ENCODE measurements at regions not wholly inside any gene's neighbourhood (a gene's known extent, or its start where the extent isn't known, plus 50 kb on each side); places are given as distances from the start of the nearest gene placed in this dataset.
"Not testable (repeated sequence)": the region's sequence is repeated elsewhere in the genome, so short reads cannot be mapped to it uniquely, and the experiment has no call there.

DNA sequence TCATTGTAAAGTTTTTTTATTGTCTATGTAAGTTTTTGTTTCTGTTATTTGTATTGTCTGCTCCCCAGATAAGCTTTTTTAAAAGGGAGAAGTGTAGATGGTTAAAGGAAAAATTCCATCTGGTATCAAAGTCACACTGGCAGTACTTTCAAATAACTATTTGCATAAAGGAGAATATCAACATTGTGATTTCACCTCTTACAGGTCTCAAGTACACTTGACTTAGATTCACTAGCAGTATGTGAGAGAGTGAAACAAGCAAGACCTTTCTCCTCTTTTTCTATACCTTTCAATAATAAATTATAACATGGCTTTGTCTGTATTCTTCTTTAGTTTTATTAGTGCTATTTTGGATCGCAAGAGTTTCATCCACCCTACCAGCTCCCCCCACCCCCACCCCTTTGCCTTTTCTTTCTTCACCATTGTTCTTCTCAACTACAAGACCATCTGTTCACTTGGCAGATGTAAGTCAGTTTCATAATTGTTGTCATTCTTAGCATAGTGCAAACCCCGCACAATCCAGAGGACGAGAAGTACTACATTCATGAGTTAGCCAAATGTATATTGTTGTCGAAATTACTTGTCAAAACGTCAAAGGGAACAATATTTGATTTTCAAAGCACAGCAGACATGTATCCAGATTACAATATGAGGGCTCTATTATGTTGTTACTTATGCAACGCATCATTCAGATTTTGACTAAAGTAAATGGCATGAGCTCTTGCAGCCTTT lies 602.7 kb upstream of the FLRT2 start:
- H3K4me3 ChIP-seq (ENCODE audit: low read depth, low read length), result no peak overlapping the region

DNA sequence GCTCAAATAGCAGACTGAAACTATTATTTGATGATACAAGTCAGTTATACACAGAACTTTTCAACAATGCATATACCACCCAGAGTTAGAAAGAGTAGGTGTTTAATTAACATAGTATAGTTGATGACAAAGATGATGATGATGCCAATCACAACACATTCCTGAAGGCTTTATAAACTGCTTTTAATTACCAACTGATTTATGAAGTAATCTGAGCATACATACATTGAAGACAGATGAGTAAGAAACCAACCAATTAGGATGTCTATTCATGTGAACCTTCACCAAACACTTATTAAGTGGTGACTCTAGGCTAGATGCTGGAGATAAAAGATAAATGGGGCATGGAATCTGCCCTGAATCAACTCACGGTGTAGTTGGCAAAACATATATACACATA lies 600.9 kb upstream of the FLRT2 start:
- H3K4me3 ChIP-seq (ENCODE audit: low read depth, low read length), result no peak overlapping the region
- TF ChIP-seq, protein P1, sequence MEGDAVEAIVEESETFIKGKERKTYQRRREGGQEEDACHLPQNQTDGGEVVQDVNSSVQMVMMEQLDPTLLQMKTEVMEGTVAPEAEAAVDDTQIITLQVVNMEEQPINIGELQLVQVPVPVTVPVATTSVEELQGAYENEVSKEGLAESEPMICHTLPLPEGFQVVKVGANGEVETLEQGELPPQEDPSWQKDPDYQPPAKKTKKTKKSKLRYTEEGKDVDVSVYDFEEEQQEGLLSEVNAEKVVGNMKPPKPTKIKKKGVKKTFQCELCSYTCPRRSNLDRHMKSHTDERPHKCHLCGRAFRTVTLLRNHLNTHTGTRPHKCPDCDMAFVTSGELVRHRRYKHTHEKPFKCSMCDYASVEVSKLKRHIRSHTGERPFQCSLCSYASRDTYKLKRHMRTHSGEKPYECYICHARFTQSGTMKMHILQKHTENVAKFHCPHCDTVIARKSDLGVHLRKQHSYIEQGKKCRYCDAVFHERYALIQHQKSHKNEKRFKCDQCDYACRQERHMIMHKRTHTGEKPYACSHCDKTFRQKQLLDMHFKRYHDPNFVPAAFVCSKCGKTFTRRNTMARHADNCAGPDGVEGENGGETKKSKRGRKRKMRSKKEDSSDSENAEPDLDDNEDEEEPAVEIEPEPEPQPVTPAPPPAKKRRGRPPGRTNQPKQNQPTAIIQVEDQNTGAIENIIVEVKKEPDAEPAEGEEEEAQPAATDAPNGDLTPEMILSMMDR (IDR thresholded peaks at IDR 0.05; ENCODE audit: control insufficient read depth, extremely low read depth, insufficient read depth), result no peak
- no peak for DNase-seq (ENCODE audit: low read depth)

More for the DNA sequence above, 602.7 kb upstream of the FLRT2 start:
- DNase-seq (ENCODE audit: low read depth), result no peak
- TF ChIP-seq, protein P1 (IDR thresholded peaks at IDR 0.05; ENCODE audit: control insufficient read depth, extremely low read depth, insufficient read depth), result no peak

DNA sequence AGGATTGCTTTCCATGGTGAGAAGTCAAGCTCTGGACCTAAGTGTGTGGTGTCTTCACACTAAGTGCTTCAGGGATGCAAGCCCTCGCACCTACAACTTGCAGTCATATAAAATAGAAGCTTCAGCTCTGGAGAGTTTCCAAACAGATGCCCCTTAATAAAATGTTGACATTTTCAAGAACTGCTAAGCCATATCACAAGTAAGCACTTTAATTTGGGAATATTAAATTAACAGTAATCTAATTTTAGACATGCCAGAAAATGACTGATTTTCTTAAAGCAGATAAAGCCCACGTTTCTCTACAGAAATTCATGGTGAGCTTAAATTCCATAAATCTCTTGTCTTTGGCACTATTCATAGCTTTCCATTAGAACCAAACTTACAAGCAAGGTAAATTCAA lies 600.1 kb upstream of the FLRT2 start:
- TF ChIP-seq, protein P1 (IDR thresholded peaks at IDR 0.05; ENCODE audit: control insufficient read depth, extremely low read depth, insufficient read depth), result no peak
- DNase-seq (ENCODE audit: low read depth), result no peak
- no peak overlapping the region for H3K4me3 ChIP-seq (ENCODE audit: low read depth, low read length)

DNA sequence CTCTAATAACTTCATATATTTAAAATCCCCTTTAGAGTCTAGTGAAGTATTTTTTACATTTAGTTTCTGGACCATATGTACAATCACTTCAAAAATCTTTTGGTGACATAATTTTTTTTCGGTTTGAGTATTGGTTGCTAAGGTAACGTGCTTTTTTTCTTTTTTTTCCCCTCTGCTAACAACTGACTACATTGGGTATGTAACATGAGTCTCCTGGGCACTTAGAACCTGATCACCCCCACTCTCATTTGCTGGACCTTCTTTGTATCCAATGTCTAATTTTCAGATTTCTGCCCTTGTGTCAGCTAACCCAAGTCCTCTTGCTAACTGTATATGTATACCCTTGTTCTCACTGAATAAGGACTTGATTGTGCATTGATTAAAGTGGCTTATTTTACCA lies 592.9 kb upstream of the FLRT2 start:
- TF ChIP-seq, protein P1 (IDR thresholded peaks at IDR 0.05; ENCODE audit: control insufficient read depth, extremely low read depth, insufficient read depth), result no peak
- H3K4me3 ChIP-seq (ENCODE audit: low read depth, low read length), result no peak overlapping the region
- DNase-seq (ENCODE audit: low read depth), result no peak

DNA sequence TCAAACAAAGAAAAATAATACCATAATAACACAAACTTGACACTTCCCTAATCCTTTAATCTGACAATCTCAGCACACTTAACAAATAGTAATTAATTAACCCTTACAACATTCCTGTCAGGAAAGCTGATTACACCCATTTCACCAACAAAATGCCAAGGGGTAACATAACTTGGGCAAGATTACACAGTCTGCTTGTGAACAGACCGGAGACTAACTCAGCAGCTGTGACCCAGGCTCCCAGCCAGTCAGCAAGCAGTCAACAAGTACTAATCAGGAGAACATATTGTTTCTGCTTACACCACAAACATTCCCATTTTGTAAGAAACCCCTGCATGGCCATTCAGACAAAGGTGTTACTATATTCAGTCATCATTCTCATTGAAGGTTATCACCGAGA lies 592.5 kb upstream of the FLRT2 start:
- H3K4me3 ChIP-seq (ENCODE audit: low read depth, low read length), result no peak overlapping the region
- DNase-seq (ENCODE audit: low read depth), result no peak
- TF ChIP-seq, protein P1 (IDR thresholded peaks at IDR 0.05; ENCODE audit: control insufficient read depth, extremely low read depth, insufficient read depth), result no peak

DNA sequence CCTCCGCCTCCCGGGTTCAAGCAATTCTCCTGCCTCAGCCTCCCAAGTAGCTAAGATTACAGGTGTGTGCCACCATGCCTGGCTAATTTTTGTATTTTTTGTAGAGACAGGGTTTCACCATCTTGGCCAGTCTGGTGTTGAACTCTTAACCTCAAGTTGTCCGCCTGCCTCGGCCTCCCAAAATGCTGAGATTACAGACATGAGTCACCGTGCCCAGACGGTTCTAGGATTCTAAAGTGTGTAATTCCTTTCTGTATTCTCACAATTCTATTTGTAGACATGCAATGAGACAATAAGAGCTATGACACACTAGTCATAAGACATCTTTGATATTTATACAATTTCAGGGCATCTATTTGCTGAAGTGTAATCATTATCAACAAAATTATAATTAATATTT lies 585.0 kb upstream of the FLRT2 start:
- not testable (repeated sequence) for H3K4me3 ChIP-seq (ENCODE audit: low read depth, low read length); DNase-seq (ENCODE audit: low read depth)

DNA sequence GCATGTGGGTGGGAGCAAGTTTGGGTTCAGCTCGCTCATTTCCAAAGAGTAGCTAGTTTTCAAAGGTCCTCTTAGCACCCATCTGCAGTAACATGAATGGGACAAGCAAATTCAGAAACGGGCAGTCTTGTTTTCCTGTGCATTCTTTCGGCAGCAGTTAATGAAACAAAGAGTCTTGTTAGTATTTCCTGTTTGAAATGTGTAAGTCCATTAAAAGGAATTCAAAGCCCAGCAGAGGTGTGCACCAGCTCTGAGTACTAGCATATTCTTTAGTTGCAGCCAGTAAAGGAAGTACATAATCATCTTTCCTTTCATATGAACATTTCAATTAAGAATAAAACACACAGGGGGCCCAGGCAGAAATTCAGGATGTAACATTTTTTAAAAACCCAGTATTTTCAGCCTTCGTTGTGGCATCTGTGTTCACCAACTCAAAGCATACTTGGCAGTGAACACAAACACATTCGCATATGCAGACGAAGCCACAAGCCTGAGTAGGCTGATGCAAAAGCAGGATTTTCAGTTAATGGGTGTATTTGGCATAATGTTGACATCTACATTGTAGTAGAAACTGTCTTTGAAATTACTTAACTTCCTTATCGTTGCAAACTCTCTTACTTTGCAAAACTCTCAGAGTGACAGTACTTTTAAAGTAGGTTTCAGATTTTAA lies 570.0 kb upstream of the FLRT2 start:
- TF ChIP-seq, protein P1 (IDR thresholded peaks at IDR 0.05; ENCODE audit: control insufficient read depth, extremely low read depth, insufficient read depth), result no peak
- DNase-seq (ENCODE audit: low read depth), result no peak
- H3K4me3 ChIP-seq (ENCODE audit: low read depth, low read length), result no peak overlapping the region

All from LNCaP clone FGC (cell line).